HG03108 (cell line): ENCODE measurements at regions not wholly inside any gene's neighbourhood (a gene's known extent, or its start where the extent isn't known, plus 50 kb on each side); places are given as distances from the start of the nearest gene placed in this dataset.

Source experiments
- ATAC-seq: cut with Tn5 transposase; IDR thresholded peaks from one replicate; pipeline ENCODE4 v1.9.1; 2021; ENCODE audit warnings: moderate library complexity; ENCODE audit not compliant: unreplicated experiment

GRCh38 chr12:125193376-125194152 lies 128.3 kb downstream of the AACS start:
- ATAC-seq, result no peak

GRCh38 chr12:125194163-125194773 lies 129.0 kb downstream of the AACS start:
- ATAC-seq, result no peak

- no peak for ATAC-seq
These were observed 129.8 kb downstream of the AACS start for GRCh38 chr12:125194987-125195386.

DNA sequence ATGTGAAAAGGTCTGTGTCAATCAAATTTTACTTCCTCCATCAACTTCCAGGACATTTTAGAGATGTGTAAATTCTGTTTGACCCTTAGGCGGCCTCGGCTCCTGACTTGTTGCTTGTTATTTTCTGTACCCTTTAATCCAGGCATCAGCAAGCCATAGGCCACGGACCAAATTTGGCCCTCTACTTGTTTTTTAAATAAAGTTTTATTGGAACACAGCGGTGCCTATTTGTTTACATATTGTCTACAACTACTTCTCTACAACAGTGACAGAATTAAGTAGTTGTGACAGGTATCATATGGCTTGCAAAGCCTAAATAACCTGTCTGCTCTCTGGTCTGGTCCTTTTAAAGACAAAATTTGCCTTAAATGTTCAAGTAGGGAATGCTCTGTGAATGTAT lies 132.1 kb downstream of the AACS start:
- ATAC-seq, result no peak

DNA sequence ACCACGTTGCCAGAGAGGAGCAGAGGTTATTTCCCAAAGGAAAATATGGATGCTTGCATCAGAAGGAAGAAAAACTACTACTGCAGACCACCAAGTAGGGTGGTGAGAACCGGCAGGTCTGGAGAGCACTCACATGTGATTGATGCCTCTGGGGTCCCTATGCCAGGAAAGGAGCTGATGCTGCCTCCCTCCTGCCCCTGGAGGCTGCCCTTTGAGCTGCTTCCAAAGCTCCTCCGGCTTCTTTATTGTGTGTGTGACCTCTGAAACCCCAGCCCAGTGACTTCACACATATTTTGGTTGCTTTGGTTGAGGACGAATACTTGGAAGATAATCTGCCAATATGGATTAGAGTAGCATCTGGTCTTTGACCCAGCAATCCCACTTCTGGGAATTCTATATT lies 133.4 kb downstream of the AACS start:
- no peak for ATAC-seq

DNA sequence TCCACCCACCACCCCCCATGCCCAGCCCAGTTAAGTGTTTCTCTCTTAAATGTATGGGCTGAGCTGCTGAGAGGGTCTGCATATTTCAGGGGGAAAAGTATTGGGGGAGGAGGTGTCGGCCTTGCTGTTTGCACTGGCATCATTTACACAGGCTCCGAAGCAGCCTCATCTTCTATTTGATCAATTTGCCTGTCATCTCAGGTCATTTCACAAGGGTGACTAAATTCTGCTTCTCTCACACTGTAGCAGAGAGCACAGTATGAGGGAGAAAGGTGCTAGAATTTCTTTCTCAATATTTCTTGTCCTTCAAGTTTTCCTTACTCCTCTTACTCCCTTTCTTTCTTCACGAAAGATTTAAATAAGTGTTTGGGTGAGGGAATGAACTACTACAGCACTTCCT lies 135.9 kb downstream of the AACS start:
- ATAC-seq, result no peak

DNA sequence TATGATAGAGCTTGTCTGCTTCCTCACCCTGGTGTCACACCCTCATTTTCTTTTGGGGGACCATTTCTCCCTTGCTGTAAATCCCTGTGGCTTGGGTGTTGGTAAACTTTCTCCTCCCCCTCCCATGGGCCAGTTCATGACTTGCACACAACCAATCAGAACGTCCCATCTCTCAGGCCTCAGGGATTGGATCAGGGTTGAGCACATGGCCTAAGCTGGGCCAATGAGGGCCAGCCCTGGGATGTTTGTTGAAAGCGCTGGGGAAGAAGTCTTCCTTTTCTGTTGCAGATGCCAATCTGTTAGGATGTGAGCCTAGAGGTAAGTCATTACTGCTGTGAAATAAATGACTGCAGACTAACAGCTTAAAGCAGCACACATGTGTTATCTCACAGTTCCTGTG lies 136.7 kb downstream of the AACS start:
- no peak for ATAC-seq

DNA sequence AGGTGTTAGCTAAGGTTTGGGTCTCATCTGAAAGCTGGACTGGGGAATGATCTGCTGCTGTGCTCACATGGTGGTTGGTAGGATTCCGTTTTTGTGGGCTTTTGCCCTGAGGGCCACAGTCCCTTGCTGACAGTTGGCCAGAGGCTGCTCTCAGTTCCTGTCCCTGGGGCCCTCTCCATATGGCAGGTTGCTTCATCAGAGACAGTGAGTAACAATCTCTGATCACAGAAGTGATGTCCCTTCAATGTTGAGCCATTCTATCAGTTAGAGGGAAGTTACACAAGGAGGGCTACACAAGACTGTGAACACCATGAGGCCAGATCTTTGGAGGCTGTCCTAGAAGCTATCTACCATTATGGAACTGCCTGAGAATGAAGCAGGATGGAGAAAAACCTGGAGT lies 137.2 kb downstream of the AACS start:
- ATAC-seq, result no peak

GRCh38 chr12:125203145-125203765 lies 138.0 kb downstream of the AACS start:
- ATAC-seq, result no peak

GRCh38 chr12:125205386-125205785 lies 140.2 kb downstream of the AACS start:
- ATAC-seq, result no peak

GRCh38 chr12:125206711-125207110 lies 141.5 kb downstream of the AACS start:
- no peak for ATAC-seq

DNA sequence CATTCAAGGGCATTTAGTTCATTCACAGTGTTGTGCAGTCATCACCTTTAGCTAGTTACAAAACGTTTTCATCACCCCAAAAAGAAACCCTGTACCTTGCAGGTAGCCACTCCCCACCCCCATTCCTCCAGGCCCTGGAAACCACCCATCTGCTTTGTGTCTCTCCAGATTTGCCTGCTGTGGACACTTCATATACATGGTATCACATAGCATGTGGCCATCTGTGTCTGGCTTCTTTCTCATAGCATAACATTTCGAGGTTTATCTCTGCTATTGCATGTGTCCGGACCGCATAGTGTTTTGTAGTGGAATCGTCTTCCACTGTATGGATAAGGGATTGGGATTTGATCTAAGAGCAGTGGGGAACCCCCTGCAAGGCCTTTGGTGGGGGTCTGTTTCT lies 143.1 kb downstream of the AACS start:
- ATAC-seq, result no peak

GRCh38 chr12:125208942-125209341 lies 143.7 kb downstream of the AACS start:
- ATAC-seq, result no peak

DNA sequence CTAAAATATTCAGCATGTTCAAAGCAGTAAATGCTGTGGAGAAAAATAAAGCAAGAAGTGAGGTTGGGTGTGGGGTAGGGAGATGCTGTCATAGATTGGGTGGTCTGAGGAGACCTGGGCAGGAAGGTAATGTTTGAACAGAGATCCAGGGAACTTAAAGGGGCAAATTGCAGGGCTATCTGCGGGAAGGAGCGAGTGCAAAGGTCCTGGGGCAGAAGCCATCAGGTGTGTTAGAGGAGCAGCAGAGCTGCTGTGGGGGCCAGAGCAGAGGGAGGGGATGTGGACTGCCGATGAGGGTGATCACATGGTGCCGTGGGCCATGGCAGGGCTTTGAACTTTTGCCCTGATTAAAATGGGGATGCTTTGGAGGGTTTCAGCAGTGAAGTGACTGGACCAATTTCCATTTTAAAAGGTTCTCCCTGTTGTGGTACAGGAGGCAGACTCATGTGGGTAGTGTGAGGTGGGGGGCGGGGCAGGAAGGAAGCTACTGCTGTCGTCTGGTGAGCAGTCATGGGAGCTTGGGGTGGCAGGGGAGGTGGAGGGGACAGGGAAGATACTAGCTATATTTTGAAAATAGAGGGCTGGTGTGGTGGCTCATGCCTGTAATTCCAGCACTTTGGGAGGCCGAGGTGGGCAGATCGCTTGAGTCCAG lies 145.0 kb downstream of the AACS start:
- ATAC-seq, result no peak

GRCh38 chr12:125211464-125211863 lies 146.2 kb downstream of the AACS start:
- no peak for ATAC-seq

- no peak for ATAC-seq
These were observed 149.1 kb downstream of the AACS start for GRCh38 chr12:125214289-125214688.

DNA sequence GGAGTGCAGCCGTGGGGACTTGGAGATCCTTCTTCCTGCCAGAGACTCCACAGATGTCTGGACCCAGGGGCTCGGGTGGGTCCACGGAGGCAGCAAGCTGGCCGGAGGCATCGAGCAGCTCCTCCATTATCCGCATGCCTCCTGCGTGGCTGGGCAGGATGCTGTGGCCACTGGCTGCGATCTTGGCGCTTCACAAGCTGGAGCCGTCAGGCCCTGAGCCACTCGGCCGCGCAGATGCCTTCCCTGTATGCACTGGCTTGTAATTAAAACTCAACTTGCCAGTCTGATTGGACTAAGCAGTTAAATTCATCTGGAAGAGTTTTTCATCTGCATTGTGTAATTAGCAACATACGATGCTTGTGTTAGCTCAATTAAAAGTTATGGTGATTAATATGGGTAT lies 151.5 kb downstream of the AACS start:
- ATAC-seq, result no peak

GRCh38 chr12:125217308-125217707 lies 152.1 kb downstream of the AACS start:
- no peak for ATAC-seq

DNA sequence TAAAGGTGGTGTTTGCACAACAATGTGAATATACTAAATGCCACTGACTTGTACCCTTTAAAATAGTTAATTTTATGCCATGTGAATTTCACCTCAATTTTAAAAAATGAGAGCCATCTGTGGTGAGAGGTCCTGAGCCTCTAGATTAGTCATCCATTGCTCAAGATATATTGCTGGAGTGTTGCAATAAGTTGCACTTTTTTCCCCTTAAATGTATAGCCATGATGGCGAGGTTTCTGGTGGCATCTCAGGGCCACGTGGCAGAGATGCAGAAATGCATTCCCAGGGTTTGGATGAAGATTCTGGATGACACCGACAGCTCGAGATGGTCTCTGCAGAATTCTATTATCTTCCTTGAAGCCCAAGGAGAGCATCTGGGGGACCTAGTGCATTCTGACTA lies 153.7 kb downstream of the AACS start:
- ATAC-seq, result no peak

DNA sequence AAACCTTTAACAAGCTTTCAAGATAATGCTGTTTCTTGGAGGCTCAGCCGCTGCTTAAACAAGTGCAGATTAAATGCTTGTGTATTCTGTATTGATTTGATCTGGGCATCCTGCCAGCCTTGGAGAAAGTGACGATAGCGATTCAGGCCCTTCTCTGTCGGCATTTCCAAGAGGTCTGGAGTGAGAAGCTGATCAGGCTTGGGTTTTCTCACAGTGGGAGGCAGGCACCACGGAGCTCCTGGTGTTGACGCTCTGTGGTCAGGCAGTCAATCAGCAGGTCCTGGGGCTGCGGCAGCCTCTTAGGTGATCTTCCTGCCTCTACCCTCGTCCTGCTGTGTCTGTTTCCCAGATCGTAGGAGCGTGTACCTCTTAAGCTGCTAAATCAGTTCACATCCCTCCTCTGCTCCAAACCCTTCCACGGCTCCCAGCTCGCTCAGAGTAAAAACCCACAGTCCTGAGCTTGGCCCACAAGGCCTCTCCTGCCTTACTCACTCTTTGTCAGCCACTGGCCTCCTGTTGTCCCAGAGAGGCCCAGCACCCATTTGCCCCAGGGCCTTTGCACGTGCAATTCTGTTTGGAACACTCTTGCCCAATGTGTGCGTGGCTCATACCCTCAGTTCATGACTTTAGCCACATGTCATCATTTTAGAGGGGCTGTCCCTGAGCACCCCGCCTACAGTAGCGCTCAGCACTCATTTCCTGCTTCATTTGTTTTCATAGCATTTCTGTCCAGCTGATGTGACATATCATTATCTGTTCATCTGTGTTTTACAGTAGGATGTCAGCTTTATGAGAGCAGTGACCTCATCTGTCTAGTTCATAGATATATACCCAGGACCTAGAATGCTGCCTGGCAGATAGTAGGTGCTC lies 155.4 kb downstream of the AACS start:
- ATAC-seq, result no peak

- ATAC-seq, result no peak
These were observed 156.4 kb downstream of the AACS start for GRCh38 chr12:125221602-125222001.
